BLaER1 treated with 17β-estradiol and CSF1 and Interleukin-3, amounts not matched to agents 10 nM and 100 nM (cell line): ENCODE measurements at regions not wholly inside any gene's neighbourhood (a gene's known extent, or its start where the extent isn't known, plus 50 kb on each side); places are given as distances from the start of the nearest gene placed in this dataset.

ENCODE experiments used
- H3K27ac ChIP-seq, 11 experiments: shearing (Covaris generic); formaldehyde crosslinking; 2 replicates each; pipeline ENCODE4 v1.8.1; 2022
- H3K27me3 ChIP-seq, 11 experiments: shearing (Covaris generic); formaldehyde crosslinking; 2 replicates each; pipeline ENCODE4 v1.8.1; 2022
- H3K36me3 ChIP-seq, 11 experiments: shearing (Covaris generic); formaldehyde crosslinking; 2 replicates each; pipeline ENCODE4 v1.8.1; 2022
- H3K4me1 ChIP-seq, 10 experiments: shearing (Covaris generic); formaldehyde crosslinking; 2 replicates each; pipeline ENCODE4 v1.8.1; 2022
- H3K4me2 ChIP-seq, 11 experiments: shearing (Covaris generic); formaldehyde crosslinking; 2 replicates each; pipeline ENCODE4 v1.8.1; 2022
- H3K4me3 ChIP-seq, 10 experiments: shearing (Covaris generic); formaldehyde crosslinking; 2 replicates each; pipeline ENCODE4 v1.8.1; 2022
- H3K9ac ChIP-seq, 11 experiments: shearing (Covaris generic); formaldehyde crosslinking; 2 replicates each; pipeline ENCODE4 v1.8.1; 2022
- H3K9me3 ChIP-seq, 11 experiments: shearing (Covaris generic); formaldehyde crosslinking; replicated peaks in 1 of 11; 2 replicates each; pipeline ENCODE4 v1.8.1; 2022
- H4K20me1 ChIP-seq, 11 experiments: shearing (Covaris generic); formaldehyde crosslinking; 2 replicates each; pipeline ENCODE4 v1.8.1; 2022
- Cebpa-rat ChIP-seq, 11 experiments: shearing (Covaris generic); IDR thresholded peaks; 2 replicates each; pipeline ENCODE4 v1.8.1; 2022

DNA sequence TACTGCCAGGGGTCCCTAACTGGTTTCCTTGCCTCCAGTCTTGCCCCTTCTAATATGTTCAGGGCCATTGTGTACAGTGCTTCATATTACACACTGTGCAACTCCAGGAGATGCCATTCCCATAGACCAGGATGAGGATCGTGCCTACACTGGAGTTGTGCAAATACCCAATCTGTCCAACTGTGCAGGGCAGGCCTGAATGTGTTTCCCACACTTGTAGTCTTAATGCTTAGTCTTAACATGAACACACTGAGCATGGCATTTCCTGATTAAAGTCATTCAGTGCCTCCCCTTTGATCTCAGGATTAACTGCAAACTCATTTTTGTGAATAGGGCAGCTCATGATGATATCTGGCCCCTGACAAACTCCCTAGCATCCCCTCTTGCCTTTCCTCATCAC lies 165.5 kb downstream of the TTC8 start:
- Histone ChIP-seq H3K36me3 (no peaks in the 10 kb centered on the region), H4K20me1 (no peaks in the 10 kb centered on the region), H3K4me3 (no peak overlapping the region), H3K9ac (no peak overlapping the region), H3K4me1 (peaks cover 0 to 6% (median 0%) of the 10 kb centered on the region in 10 experiments; a peak in 2 of 20 replicates), H3K27ac (no peak overlapping the region), H3K4me2 (no peak overlapping the region), H3K9me3 (peaks cover 14 to 37% (median 28%) of the 10 kb centered on the region in 11 experiments), H3K27me3 (no peaks in the 10 kb centered on the region)
- TF ChIP-seq Cebpa-rat (IDR thresholded peaks at IDR 0.05), result no peak

DNA sequence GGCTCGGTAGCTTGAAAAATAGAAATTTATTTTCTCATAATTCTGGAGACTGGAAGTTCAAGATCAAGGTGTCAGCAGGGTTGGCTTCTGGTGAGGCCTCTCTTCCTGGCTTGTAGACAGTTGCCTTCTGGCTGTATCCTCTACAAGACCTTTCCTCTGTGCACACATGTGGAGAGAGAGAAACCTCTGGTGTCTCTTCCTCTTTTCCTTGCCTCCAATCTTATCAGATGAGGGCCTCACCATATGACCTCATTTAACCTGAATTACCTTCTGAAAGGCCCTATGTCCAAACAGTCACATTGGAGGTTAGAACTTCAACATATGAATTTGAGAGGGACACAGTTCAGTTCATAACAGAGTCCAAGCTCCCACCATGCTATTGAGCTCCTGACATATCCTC lies 166.4 kb downstream of the TTC8 start:
- Histone ChIP-seq H3K36me3 (no peaks in the 10 kb centered on the region), H3K4me2 (no peak overlapping the region), H4K20me1 (no peaks in the 10 kb centered on the region), H3K4me1 (peaks cover 0 to 6% (median 0%) of the 10 kb centered on the region in 10 experiments; a peak in 2 of 20 replicates), H3K9me3 (peaks cover 14 to 33% (median 26%) of the 10 kb centered on the region in 11 experiments), H3K4me3 (no peak overlapping the region), H3K27me3 (no peaks in the 10 kb centered on the region), H3K27ac (no peak overlapping the region), H3K9ac (no peak overlapping the region)
- no peak for TF ChIP-seq Cebpa-rat (IDR thresholded peaks at IDR 0.05)

DNA sequence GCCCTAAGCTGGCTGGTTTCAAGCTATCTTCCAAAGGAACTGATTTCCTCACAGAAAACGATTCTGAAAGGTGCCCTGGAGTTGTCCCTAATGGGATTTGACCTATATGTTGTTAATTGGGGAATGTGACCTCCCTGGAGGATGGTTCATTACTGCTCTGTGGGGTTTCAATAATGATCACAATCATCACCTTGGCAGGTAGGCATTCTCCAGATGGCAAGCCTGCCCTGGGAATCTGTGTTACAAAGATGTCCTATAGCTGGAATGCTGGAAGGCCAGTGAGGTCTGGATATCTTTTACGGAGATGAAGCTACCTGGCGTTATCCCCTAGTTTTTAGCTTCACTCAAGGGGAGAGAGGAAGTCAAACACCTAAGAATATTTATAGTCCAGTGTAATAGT lies 167.6 kb downstream of the TTC8 start:
- Histone ChIP-seq H4K20me1 (no peaks in the 10 kb centered on the region), H3K27ac (no peak overlapping the region), H3K36me3 (no peaks in the 10 kb centered on the region), H3K9me3 (peaks cover 4 to 22% (median 15%) of the 10 kb centered on the region in 11 experiments; a peak in 21 of 22 replicates), H3K27me3 (no peaks in the 10 kb centered on the region), H3K4me1 (peaks cover 0 to 6% (median 0%) of the 10 kb centered on the region in 10 experiments; a peak in 2 of 20 replicates), H3K4me3 (no peak overlapping the region), H3K9ac (no peak overlapping the region), H3K4me2 (no peak overlapping the region)
- no peak for TF ChIP-seq Cebpa-rat (IDR thresholded peaks at IDR 0.05)

- H3K27ac ChIP-seq, result no peak overlapping the region
- no peak overlapping the region for H3K4me3 ChIP-seq
- no peaks in the 10 kb centered on the region for H3K4me1 ChIP-seq
- H3K27me3 ChIP-seq, result no peaks in the 10 kb centered on the region
- peaks cover 0 to 10% (median 0%) of the 10 kb centered on the region in 11 experiments; a peak in 4 of 22 replicates for H3K9me3 ChIP-seq
- no peaks in the 10 kb centered on the region for H3K36me3 ChIP-seq
- TF ChIP-seq Cebpa-rat (IDR thresholded peaks at IDR 0.05), result no peak
- H3K9ac ChIP-seq, result no peak overlapping the region
- no peaks in the 10 kb centered on the region for H4K20me1 ChIP-seq
- H3K4me2 ChIP-seq, result no peak overlapping the region
Measured at GRCh38 chr14:88993946-88994345, 169.5 kb downstream of the TTC8 start.

- Histone ChIP-seq H3K9me3 (peaks cover 0 to 22% (median 5%) of the 10 kb centered on the region in 11 experiments; a peak in 7 of 22 replicates), H3K9ac (no peak overlapping the region), H4K20me1 (no peaks in the 10 kb centered on the region), H3K27ac (no peak overlapping the region), H3K36me3 (no peaks in the 10 kb centered on the region), H3K27me3 (no peaks in the 10 kb centered on the region), H3K4me3 (no peak overlapping the region), H3K4me2 (no peak overlapping the region), H3K4me1 (peaks cover 0 to 10% (median 8%) of the 10 kb centered on the region in 10 experiments; a peak in 16 of 20 replicates)
- no peak for TF ChIP-seq Cebpa-rat (IDR thresholded peaks at IDR 0.05)
Measured at GRCh38 chr14:88995437-88996198, 171.2 kb downstream of the TTC8 start.

GRCh38 chr14:88998027-88998426 lies 173.6 kb downstream of the TTC8 start:
- no peak overlapping the region for H3K4me3 ChIP-seq
- H3K27me3 ChIP-seq, result no peaks in the 10 kb centered on the region
- H3K36me3 ChIP-seq, result no peaks in the 10 kb centered on the region
- TF ChIP-seq Cebpa-rat (IDR thresholded peaks at IDR 0.05), result no peak
- no peak overlapping the region for H3K27ac ChIP-seq
- no peak overlapping the region for H3K9ac ChIP-seq
- no peaks in the 10 kb centered on the region for H4K20me1 ChIP-seq
- peaks cover 0 to 23% (median 0%) of the 10 kb centered on the region in 11 experiments; a peak in 6 of 22 replicates for H3K9me3 ChIP-seq
- H3K4me1 ChIP-seq, result peaks cover 0 to 20% (median 17%) of the 10 kb centered on the region in 10 experiments; a peak in 16 of 20 replicates
- H3K4me2 ChIP-seq, result no peak overlapping the region

- Histone ChIP-seq H3K27ac (no peak overlapping the region), H3K4me2 (no peak overlapping the region), H3K4me1 (peaks cover 0 to 25% (median 18%) of the 10 kb centered on the region in 10 experiments; a peak in 16 of 20 replicates), H3K36me3 (no peaks in the 10 kb centered on the region), H3K9ac (no peak overlapping the region), H3K9me3 (peaks cover 0 to 23% (median 0%) of the 10 kb centered on the region in 11 experiments; a peak in 6 of 22 replicates), H4K20me1 (no peaks in the 10 kb centered on the region), H3K4me3 (no peak overlapping the region), H3K27me3 (no peaks in the 10 kb centered on the region)
- TF ChIP-seq Cebpa-rat (IDR thresholded peaks at IDR 0.05), result no peak
Measured at GRCh38 chr14:88999137-88999536, 174.7 kb downstream of the TTC8 start.

DNA sequence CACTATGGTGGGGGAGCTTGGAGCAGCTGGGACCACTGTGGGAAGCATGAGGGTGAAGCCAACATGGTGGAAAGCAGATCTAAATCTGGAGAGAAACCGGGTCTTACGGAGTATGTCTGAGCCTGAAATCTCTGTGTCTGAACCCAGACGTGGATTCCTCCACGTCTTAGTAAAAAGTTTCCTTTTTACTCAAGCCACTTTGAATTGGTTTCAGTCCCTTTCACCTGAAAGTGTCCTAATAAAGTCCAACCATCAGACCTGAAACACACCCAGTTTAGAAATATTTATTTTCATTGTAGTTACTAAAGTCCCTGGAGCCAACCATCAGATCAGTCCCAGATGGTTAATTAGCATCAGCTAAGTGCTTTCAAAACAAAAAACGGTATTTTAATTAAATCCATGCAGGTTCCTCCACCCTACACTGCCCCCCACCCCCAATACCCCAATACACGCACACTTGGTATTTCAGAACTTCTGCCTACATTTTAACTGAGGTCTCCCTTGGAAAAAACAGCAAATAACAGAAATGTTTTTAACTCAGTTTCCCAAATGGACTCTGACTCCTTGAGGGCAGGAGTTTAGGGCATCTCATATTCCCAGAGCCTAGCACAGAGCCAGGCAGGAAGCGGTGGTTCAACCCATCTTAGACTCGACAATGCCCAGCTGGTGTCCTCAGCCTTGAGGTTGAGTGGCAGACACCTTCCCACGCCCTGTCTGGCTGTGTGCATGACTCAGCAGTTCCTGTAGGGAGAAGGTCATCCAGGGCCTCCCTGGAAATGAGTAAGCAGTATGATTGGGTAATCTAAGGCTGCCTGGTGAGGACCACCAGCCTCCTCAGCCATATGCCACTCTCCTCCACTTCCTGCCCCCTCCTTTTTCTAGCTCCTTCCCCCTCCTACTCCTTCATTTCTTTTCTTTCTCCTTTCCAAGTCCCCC lies 175.8 kb downstream of the TTC8 start:
- H3K4me1 ChIP-seq, result peaks cover 0 to 31% (median 18%) of the 10 kb centered on the region in 10 experiments; a peak in 16 of 20 replicates
- peak in 9 of 11 experiments; percentile 19 to 84 (median 50); a peak in 9 of 22 replicates for TF ChIP-seq Cebpa-rat (IDR thresholded peaks at IDR 0.05)

More for the DNA sequence above, 175.8 kb downstream of the TTC8 start:
- Histone ChIP-seq H3K27ac (peak overlapping the region in 10 of 11 experiments; percentile 13 to 79 (median 62); a peak in 18 of 22 replicates), H3K9ac (peak overlapping the region in 2 of 11 experiments; percentile 25 to 32; a peak in 1 of 22 replicates), H4K20me1 (no peaks in the 10 kb centered on the region), H3K9me3 (peaks cover 0 to 23% (median 0%) of the 10 kb centered on the region in 11 experiments; a peak in 7 of 22 replicates), H3K27me3 (no peaks in the 10 kb centered on the region), H3K4me2 (peak overlapping the region in 9 of 11 experiments; percentile 18 to 72 (median 64); a peak in 18 of 22 replicates), H3K36me3 (no peaks in the 10 kb centered on the region), H3K4me3 (no peak overlapping the region)
